Embryonic facial prominence (tissue), 1 donor: ENCODE measurements at regions not wholly inside any gene's neighbourhood (a gene's known extent, or its start where the extent isn't known, plus 50 kb on each side); places are given as distances from the start of the nearest gene placed in this dataset.

Experiments
- DNase-seq: peaks from one replicate; pipeline ENCODE4 v3.0.0-alpha.2; 2016; ENCODE audit errors: extremely low spot score

DNA sequence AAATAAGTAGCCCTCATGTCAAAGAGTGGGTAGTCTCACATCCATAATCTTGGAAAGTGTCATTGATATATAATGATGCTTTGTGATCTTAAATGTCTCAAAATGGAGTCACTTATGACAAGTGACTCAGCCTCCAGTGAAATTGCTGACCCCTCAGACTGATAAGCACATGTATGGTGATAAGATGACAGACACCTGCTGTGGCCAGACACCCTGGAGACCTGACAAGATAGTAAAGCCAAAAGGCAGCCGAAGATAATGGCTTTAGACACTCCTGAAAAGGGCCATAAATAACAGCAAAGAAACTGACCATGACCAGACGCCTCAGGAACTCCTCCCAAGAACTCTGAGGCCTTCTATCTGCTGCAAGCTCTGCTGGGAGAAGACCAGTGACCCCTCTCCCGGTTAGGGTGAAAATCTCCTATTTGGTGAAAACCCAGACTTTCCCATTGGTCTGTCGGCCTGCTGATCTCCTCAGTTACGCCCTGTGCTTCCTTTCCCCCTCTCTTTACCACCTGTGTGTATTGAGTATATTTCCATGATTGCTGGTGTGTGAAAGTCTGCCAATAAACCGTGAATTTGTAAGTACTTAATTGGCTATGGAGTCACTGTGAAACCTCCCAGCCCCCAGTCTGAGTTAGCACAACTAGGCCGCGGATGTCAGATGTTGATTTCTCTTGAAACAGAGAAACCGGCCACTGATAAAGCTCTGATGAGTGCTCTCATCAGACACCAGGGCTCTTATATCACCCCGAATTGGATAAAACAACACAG is 226.7 kb upstream of the MYOCD start:
- no peak for DNase-seq

GRCh38 chr17:12445331-12445730 is 220.4 kb upstream of the MYOCD start:
- DNase-seq, result no peak

DNA sequence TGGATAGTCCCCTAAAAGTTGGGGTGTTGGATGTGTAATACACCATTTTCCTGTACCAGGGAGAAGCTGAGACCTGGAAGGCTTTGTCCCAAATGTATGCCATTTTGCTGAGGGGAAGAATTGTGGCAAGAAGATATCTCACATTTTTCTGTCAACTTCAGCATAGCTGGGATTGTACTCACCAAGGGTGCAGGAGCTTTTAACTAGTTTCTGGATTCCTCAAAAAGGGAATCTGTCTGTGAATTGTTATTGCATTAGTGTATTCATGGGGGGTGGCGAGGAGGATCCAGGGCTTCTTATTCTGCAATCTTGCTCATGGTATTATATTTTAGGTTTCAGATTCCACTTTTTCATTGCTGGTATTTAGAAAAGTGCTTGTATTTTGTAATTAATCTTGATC is 208.2 kb upstream of the MYOCD start:
- no peak for DNase-seq

GRCh38 chr17:12459736-12460135 is 206.0 kb upstream of the MYOCD start:
- no peak for DNase-seq

GRCh38 chr17:12463102-12463501 is 202.6 kb upstream of the MYOCD start:
- no peak for DNase-seq

- no peak for DNase-seq
Measured at GRCh38 chr17:12472252-12473173, 193.2 kb upstream of the MYOCD start.

DNA sequence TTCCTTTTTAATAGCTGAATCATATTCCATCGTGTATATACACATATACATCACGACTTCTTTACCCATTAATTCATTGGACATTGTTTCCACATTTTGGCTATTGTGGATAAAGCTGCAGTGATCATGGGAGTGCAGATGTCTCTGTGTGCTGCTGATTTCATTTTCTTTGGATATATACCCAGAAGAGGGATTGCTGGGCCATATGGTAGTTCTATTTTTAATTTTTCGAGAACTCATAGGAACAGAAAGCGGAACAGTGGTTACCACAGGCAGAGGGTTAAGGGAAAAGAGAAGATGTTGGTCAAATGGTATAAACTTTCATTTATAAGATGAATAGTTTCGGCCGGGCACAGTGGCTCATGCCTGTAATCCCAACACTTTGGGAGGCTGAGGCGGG is 187.4 kb upstream of the MYOCD start:
- DNase-seq, result no peak

DNA sequence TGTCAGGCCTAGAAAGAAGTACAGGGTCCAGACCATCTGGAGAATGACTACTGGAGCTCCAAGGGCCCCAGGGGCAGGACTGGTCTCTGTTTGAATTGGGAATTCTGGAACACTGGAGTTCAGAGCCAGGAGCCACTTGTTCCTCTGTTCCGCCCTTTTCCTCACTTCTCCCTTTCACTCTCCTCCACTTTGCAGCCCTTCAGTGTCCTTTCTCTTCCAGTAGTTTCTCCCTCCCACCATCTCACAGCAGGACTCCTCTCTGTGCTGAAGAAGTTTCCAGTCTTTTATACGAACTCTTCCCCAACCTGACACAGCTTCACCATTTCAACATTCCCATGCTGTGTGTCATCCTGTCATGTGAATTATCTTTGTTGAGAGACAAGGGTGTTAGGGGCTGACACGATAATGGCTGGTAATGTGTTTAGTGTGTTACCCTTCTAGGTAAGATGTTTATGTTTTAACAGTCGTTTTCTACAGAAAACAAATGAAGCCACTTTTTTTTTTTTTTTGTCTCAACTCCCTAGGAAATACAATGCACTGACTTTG is 180.3 kb upstream of the MYOCD start:
- no peak for DNase-seq

- DNase-seq, result no peak
Measured at GRCh38 chr17:12489325-12489724, 176.4 kb upstream of the MYOCD start.

GRCh38 chr17:12492450-12492849 is 173.2 kb upstream of the MYOCD start:
- no peak for DNase-seq

DNA sequence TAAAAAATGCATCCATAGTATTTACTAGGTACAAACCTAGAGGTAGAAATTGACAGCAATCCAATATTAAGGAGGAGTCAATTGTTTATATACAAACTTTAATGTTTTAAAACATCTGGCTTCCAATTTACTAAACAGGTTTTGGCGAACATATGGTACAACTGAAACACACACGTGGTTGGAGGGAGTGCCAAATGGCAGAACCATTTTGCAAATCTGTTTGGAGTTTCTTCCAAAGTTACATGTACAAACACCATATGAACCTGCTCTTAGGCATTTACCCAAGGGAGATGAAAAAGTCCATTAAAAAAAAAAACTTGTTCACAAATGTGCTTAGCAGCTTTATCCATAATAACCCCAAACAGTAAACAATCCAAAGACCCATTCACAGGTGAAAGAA is 159.8 kb upstream of the MYOCD start:
- no peak for DNase-seq

- no peak for DNase-seq
Measured at GRCh38 chr17:12507026-12507595, 158.6 kb upstream of the MYOCD start.

DNA sequence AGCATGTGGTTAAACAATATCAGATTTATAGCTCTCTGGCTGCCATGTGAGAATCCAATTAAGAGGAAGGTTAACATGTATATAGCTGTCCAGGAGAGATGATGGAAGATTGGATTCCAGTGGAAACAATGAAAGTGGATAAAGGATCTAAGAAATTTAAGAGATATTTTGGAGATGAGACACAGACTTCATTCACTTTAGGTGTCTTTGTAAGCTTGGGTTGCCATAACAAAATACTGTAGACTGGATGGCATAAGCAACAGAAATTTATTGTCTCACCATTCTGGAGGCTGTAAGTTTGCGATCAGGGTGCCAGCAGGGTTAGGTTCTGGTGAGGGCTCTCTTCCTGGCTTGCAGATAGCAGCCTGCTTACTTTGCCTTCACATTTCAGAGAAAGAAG is 155.9 kb upstream of the MYOCD start:
- DNase-seq, result no peak

DNA sequence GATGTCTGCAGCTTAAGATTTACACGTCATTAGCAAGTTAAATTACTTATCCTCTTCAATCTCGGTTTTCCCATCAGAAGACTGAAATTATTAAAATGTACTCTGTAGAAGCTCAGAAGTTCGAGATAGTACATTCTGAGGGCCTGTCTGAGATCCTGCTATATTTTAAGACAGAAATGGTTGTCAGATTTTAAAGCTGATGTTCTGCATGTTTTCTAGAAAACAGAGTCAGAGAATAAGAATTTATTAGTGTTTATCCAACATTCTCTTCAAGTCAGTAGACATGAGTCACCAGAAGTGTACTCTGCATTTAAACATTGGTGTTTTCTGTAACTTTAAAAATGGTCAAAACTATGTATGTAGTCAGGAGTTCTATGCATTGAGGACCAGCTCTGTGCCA is 155.2 kb upstream of the MYOCD start:
- no peak for DNase-seq

GRCh38 chr17:12512694-12513355 is 152.9 kb upstream of the MYOCD start:
- DNase-seq, result no peak

GRCh38 chr17:12514596-12514995 is 151.1 kb upstream of the MYOCD start:
- DNase-seq, result no peak

DNA sequence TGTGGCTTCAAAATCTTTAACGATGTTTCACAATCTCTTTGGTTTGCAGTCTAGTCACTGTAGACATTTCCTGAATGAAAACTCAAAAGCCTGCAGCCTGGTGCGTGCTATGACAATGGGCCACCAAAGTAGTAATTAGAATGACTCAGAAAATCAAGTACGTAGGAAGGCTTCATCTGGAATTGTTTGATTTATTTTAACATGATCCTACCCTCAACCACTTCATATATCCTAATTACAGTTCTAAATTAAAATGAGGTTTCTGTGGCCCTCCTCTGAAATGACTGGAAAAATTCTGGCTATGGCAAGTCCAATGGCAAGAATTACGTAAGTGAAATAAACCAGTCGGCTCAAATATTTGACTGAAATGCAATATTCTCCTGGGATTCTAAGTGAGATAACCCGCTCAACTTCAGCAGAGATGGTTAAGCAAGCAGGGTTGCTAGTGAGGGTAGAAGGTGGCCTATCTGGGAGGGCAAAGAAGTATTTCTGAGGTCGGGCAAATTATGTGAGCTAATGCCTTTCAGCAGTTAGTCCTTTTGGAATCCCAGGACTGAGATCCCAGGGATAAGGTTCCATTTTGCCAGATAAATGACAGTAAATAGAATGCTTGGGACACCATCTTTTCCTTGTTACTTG is 145.6 kb upstream of the MYOCD start:
- no peak for DNase-seq

DNA sequence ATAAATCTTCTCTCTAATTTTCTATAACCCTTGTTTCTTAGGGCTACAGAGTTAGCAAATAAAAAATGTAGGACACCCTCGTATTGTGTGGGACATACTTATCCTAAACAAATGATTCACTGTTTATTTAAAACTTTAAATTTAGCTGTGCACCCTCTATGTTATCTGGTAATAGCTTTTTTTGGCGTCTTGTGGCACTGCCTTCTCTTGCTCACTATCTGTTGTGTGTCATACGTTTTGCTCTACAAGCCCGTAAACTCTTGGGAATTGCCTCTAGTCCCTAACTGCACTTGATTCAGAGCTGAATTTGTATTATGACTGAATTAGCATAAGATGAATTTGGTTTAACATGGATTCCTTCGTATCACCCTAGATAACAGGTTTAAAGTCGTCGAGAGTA is 144.3 kb upstream of the MYOCD start:
- DNase-seq, result no peak

DNA sequence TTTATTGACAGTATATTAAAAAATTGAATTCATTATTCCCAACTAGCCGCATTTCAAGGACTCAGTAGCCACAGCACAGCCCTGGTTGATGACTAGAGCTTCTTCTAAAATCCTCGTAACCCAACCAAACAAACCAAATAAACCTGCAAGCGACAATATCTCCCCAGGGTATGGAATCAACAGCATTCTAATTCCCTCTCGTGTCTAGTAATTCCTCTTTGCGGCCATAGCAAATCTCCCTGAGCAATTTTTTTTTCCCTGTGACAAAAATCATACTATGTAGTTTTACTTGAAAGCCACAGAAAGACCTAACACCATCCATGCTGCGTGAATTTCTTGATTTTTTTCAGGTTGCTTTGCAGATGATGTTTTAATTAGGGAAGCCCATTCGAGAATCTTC is 143.4 kb upstream of the MYOCD start:
- DNase-seq, result no peak

DNA sequence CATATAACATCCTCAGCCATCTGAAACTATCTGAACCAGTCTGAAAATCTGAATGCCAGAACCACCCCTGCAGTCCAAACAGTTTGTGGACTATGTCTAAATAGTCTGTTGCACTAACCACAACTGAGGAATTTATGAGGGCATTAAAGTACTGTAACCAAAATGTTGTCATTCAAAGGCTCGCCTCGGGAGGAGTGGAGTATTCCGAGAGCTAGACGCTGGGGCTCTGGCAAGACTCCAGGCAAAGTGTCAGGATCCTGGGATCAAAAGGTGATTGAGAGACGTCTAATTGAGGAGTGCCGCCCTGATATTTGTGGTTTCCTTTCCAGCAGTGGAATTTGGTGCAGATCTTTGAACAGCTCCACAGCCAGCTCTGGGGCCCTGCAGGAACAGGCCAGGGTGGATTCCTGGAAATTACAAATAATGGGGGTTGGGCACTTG is 142.9 kb upstream of the MYOCD start:
- DNase-seq, result peak; percentile 18

- DNase-seq, result no peak
Measured at GRCh38 chr17:12523244-12523643, 142.4 kb upstream of the MYOCD start.
